Smooth muscle cell (in vitro differentiated cells): ENCODE measurements at regions not wholly inside any gene's neighbourhood (a gene's known extent, or its start where the extent isn't known, plus 50 kb on each side); places are given as distances from the start of the nearest gene placed in this dataset.
A peak's percentile ranks its signal among the peaks of the same experiment; 100 is the strongest.

Experiments
- DNase-seq: peaks from one replicate; lab custom pipeline; 2025; ENCODE audit not compliant: unreplicated experiment; lab: John Stamatoyannopoulos, UW
- H2AFZ ChIP-seq: fragments of 200-600 bp; sonication (generic); 2 replicates; pipeline ENCODE4 v1.6.0; 2016; ENCODE audit warnings: antibody characterized with exemption, low read depth, mild to moderate bottlenecking
- H3F3A ChIP-seq: fragments of 200-600 bp; sonication (generic); 2 replicates; pipeline ENCODE4 v1.6.0; 2017; ENCODE audit warnings: antibody characterized with exemption, low read depth
- H3K27ac ChIP-seq: fragments of 200-600 bp; sonication (generic); 2 replicates; pipeline ENCODE4 v1.5.1; 2016; ENCODE audit warnings: low read depth, mild to moderate bottlenecking
- H3K27me3 ChIP-seq: fragments of 200-600 bp; sonication (generic); 2 replicates; pipeline ENCODE4 v1.6.1; 2016; ENCODE audit warnings: low read depth, mild to moderate bottlenecking
- H3K36me3 ChIP-seq: fragments of 200-600 bp; sonication (generic); 2 replicates; pipeline ENCODE4 v1.5.1; 2016; ENCODE audit warnings: low read depth
- H3K4me1 ChIP-seq: fragments of 200-600 bp; sonication (generic); 2 replicates; pipeline ENCODE4 v1.5.1; 2016; ENCODE audit warnings: low read depth
- H3K4me2 ChIP-seq: fragments of 200-600 bp; sonication (generic); 2 replicates; pipeline ENCODE4 v1.6.0; 2016; ENCODE audit warnings: mild to moderate bottlenecking
- H3K4me3 ChIP-seq: fragments of 200-600 bp; sonication (generic); 2 replicates; pipeline ENCODE4 v1.5.1; 2016; ENCODE audit warnings: mild to moderate bottlenecking
- H3K79me2 ChIP-seq: fragments of 200-600 bp; sonication (generic); 2 replicates; pipeline ENCODE4 v1.6.0; 2016; ENCODE audit warnings: low read depth, mild to moderate bottlenecking
- H3K9ac ChIP-seq: fragments of 200-600 bp; sonication (generic); 2 replicates; pipeline ENCODE4 v1.6.0; 2016; ENCODE audit warnings: low read depth
- H3K9me3 ChIP-seq: fragments of 200-600 bp; sonication (generic); replicated peaks from 2 replicates; pipeline ENCODE4 v1.5.1; 2016; ENCODE audit warnings: low read depth
- H4K20me1 ChIP-seq: fragments of 200-600 bp; sonication (generic); 2 replicates; pipeline ENCODE4 v1.6.0; 2016; ENCODE audit warnings: low read depth
- WGBS: methylation state at CpG from one replicate; pipeline ENCODE4 v1.1.7; 2016; ENCODE audit warnings: low lambda C conversion rate; 5-methylcytosine and 5-hydroxymethylcytosine counted together
- TF ChIP-seq, protein P1 (sequence below): fragments of 200-600 bp; sonication (generic); IDR thresholded peaks from 2 replicates; pipeline ENCODE4 v1.5.1; 2017; ENCODE audit warnings: borderline replicate concordance, mild to moderate bottlenecking, antibody characterized with exemption; ENCODE audit not compliant: insufficient read depth, poor library complexity, severe bottlenecking

DNA sequence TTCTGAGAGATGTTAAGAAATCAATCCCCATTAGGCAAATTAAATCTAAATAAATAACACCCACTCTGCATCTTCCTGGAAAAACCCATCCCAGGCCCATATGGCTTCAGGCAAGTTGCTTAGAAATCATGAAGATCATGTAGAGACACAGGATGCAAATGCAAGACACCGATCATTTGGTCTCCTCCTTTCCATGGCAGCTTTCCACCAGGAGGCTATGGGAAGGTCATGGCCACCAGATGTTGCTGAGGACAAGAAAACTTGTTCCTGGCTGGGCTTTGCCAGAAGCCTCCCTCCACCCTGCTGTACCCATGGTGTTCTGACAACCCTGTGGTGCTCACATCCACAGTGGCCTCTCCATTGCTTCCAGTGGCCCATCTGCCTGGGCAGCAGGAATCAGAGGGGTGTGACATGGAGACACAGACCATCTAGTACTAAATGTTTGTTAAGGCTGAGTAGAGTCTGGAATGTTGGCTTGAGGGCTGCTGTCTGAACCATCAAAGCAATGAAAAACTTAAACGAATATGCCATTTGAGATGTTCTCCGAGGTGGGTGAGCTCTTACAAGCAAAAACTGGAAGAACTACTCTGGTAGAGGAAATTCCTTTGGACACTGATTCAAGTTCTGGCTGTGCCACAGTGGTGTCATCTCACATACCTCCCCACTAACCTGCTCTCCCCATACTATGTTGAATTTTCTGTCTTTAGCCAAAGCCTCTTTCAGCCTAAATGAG lies 293.2 kb downstream of the TNS1 start:
- Histone ChIP-seq H3K27ac (peak overlapping the region; percentile 87), H3K27me3 (no peaks in the 10 kb centered on the region), H3K36me3 (no peaks in the 10 kb centered on the region), H3K4me2 (peak overlapping the region; percentile 55), H3K4me1 (peaks cover 24% of the 10 kb centered on the region), H3F3A (peaks cover 30% of the 10 kb centered on the region), H2AFZ (no peak overlapping the region), H3K79me2 (no peaks in the 10 kb centered on the region), H3K4me3 (no peak overlapping the region), H4K20me1 (no peaks in the 10 kb centered on the region), H3K9me3 (no peaks in the 10 kb centered on the region), H3K9ac (no peak overlapping the region)
- TF ChIP-seq, protein P1, sequence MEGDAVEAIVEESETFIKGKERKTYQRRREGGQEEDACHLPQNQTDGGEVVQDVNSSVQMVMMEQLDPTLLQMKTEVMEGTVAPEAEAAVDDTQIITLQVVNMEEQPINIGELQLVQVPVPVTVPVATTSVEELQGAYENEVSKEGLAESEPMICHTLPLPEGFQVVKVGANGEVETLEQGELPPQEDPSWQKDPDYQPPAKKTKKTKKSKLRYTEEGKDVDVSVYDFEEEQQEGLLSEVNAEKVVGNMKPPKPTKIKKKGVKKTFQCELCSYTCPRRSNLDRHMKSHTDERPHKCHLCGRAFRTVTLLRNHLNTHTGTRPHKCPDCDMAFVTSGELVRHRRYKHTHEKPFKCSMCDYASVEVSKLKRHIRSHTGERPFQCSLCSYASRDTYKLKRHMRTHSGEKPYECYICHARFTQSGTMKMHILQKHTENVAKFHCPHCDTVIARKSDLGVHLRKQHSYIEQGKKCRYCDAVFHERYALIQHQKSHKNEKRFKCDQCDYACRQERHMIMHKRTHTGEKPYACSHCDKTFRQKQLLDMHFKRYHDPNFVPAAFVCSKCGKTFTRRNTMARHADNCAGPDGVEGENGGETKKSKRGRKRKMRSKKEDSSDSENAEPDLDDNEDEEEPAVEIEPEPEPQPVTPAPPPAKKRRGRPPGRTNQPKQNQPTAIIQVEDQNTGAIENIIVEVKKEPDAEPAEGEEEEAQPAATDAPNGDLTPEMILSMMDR: no peak
- 78% methylated on average over 3 of the region's 3 CpGs for WGBS
- no peak for DNase-seq

DNA sequence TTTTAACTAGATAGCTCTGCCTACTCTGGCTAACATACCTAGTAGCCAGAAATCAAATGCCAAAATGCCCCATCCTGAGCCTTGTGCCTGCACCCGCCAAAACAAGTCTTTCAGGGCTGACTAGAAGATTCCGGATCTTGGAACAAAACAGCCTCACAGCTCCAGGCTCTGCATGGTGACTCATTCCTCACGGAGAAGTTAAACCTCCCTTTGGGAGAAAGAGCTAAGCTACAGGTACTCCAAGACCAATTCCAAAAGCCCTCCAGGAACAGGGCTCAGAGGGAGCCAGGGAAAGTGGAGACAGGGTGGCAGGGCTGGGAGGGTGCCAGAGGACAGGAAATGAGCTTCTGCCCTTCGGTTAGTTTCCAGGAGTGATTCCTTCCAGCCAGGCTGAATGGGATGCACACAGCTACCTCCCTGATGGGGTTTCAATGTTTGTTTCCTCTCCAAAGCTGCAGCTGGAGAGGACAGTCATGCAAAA lies 295.6 kb downstream of the TNS1 start:
- DNase-seq: no peak
- TF ChIP-seq, protein P1: no peak
- H4K20me1 ChIP-seq: no peaks in the 10 kb centered on the region
- peaks cover 8% of the 10 kb centered on the region for H3K4me1 ChIP-seq
- H3K79me2 ChIP-seq: no peaks in the 10 kb centered on the region
- H3K27ac ChIP-seq: peak overlapping the region; percentile 25
- peak overlapping the region; percentile 14 for H3K4me2 ChIP-seq
- H3K4me3 ChIP-seq: no peak overlapping the region
- H3K9me3 ChIP-seq: no peaks in the 10 kb centered on the region
- H3K36me3 ChIP-seq: no peaks in the 10 kb centered on the region
- 32% methylated on average over 4 of the region's 4 CpGs for WGBS
- no peaks in the 10 kb centered on the region for H3K27me3 ChIP-seq
- no peak overlapping the region for H3K9ac ChIP-seq
- no peak overlapping the region for H2AFZ ChIP-seq
- H3F3A ChIP-seq: peaks cover 22% of the 10 kb centered on the region

DNA sequence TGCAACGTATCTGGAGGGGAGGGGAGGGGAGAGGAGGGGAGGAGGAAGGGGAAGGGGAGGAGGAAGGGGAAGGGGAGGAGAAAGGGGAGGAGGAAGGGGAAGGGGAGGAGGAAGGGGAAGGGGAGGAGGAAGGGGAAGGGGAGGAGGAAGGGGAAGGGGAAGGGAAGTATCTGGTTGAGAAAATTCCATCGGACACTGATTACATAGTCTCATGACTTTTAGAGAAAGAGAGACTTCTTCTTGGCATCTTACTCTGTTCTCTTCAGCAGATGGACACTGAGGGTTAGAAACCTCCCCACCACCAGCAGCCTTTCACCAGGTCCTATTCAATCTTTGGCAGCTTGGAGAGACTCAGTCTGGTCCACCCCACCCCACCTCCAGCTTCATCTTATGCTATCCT lies 296.3 kb downstream of the TNS1 start:
- DNase-seq: no peak
- Histone ChIP-seq H2AFZ (no peak overlapping the region), H3K27me3 (no peaks in the 10 kb centered on the region), H3K9me3 (no peaks in the 10 kb centered on the region), H3K27ac (no peak overlapping the region), H3K36me3 (no peaks in the 10 kb centered on the region), H3K79me2 (no peaks in the 10 kb centered on the region), H3K9ac (no peak overlapping the region), H3F3A (peaks cover 15% of the 10 kb centered on the region), H3K4me2 (no peak overlapping the region), H3K4me1 (peaks cover 8% of the 10 kb centered on the region), H4K20me1 (no peaks in the 10 kb centered on the region), H3K4me3 (no peak overlapping the region)
- TF ChIP-seq, protein P1: no peak
- 100% methylated on average over 1 of the region's 2 CpGs for WGBS

DNA sequence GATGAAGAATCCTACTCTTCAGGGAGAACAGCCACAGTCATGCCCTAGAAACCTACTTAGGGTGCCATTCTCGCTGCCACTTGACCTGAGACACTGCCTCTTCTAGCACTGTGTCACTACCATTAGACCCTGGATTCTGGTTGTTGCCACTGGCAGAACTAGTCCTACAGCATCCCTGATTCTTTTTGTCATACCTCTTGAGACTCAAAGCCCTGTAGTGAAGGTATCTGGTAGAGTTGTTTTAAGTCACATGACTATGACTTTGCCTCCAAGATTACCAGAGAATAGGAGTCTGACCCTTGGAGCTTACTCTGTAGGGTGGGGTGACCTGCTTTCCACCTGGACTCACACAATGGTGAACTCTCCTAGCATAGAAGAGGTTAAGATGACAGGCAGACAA lies 296.7 kb downstream of the TNS1 start:
- WGBS: 92% methylated on average over 1 of the region's 1 CpG
- DNase-seq: no peak
- no peak overlapping the region for H3K9ac ChIP-seq

More for the DNA sequence above, 296.7 kb downstream of the TNS1 start:
- Histone ChIP-seq H3K79me2 (no peaks in the 10 kb centered on the region), H3K27ac (no peak overlapping the region), H3K27me3 (no peaks in the 10 kb centered on the region), H3K4me2 (no peak overlapping the region), H3K36me3 (no peaks in the 10 kb centered on the region), H3F3A (peaks cover 13% of the 10 kb centered on the region), H3K9me3 (no peaks in the 10 kb centered on the region), H2AFZ (no peak overlapping the region), H3K4me1 (peaks cover 8% of the 10 kb centered on the region), H4K20me1 (no peaks in the 10 kb centered on the region), H3K4me3 (no peak overlapping the region)
- TF ChIP-seq, protein P1: no peak
